ENCODE measurements at regions not wholly inside any gene's neighbourhood (a gene's known extent, or its start where the extent isn't known, plus 50 kb on each side); places are given as distances from the start of the nearest gene placed in this dataset.

DNA sequence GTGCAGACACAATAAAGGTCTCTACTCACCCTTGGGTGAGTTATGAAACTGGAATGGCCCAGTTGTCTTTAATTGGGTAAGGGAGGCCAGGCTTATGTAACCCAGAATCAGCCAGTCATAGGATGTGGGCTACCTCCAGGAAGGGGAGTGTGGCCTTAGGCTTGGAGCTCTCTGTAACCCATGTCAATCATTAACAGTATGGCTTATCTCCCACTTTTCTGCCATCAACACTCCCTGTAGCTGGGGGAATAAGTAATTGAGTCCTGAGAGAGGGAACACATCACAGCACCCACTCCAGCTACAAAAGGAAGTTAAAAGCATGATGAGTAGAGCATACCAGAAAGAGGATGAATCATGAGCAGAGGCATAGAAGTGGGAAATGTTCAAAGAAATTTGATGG lies 327.0 kb upstream of the DUSP10 start:
- Histone ChIP-seq H3K27me3 (replicated peaks; ENCODE audit: control insufficient read depth, insufficient read depth, low read length) (no peaks in the 10 kb centered on the region), H3K4me3 (ENCODE audit: low read depth, low read length) (no peak overlapping the region), H3K36me3 (ENCODE audit: control insufficient read depth, insufficient read depth, low read length) (no peaks in the 10 kb centered on the region), H3K9me3 (no peaks in the 10 kb centered on the region), H3K4me1 (no peaks in the 10 kb centered on the region)
- Mint-ChIP-seq H3K4me3 (ENCODE audit: unreplicated experiment) (no peak overlapping the region), H3K9me3 (ENCODE audit: unreplicated experiment) (peaks cover 9% of the 10 kb centered on the region), H3K36me3 (ENCODE audit: insufficient read depth, unreplicated experiment) (no peaks in the 10 kb centered on the region), H3K27ac (ENCODE audit: unreplicated experiment) (no peak overlapping the region), H3K27me3 (ENCODE audit: insufficient read depth, unreplicated experiment) (no peaks in the 10 kb centered on the region), H3K4me1 (ENCODE audit: low read depth, unreplicated experiment) (no peaks in the 10 kb centered on the region)
- ChIA-PET POLR2A (no interaction called here), CTCF (no interaction called here)
- DNase-seq, result no peak
- TF ChIP-seq, protein P1, sequence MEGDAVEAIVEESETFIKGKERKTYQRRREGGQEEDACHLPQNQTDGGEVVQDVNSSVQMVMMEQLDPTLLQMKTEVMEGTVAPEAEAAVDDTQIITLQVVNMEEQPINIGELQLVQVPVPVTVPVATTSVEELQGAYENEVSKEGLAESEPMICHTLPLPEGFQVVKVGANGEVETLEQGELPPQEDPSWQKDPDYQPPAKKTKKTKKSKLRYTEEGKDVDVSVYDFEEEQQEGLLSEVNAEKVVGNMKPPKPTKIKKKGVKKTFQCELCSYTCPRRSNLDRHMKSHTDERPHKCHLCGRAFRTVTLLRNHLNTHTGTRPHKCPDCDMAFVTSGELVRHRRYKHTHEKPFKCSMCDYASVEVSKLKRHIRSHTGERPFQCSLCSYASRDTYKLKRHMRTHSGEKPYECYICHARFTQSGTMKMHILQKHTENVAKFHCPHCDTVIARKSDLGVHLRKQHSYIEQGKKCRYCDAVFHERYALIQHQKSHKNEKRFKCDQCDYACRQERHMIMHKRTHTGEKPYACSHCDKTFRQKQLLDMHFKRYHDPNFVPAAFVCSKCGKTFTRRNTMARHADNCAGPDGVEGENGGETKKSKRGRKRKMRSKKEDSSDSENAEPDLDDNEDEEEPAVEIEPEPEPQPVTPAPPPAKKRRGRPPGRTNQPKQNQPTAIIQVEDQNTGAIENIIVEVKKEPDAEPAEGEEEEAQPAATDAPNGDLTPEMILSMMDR (IDR thresholded peaks at IDR 0.05; ENCODE audit: insufficient read depth in 1 of 2, low read depth in 1 of 2, low read length in 1 of 2, severe bottlenecking in 1 of 2, unreplicated experiment in 1 of 2), result no peak
- BruUV-seq (replicated peaks), result no TSS peak
- intact Hi-C loops (cut with micrococcal nuclease; ENCODE audit: unreplicated experiment), result no loop called here

DNA sequence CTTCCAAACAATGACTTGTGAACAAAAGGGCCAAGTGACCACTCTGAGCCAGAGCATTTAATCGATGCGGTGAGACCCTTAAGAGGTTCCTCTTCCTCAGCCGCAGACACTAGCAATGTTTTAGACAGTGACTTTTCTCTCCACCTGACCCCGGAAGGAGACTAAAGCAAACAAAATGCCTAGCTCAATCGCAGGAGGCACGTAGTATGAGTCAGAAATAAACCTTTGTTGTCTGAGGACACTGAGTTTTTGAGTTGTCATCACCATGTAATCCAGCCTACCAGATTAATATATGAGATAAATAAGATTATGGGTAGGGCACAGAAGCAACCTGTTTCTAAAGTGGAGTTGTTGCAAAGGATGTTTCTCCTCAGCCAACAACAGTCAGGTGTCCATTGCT lies 326.2 kb upstream of the DUSP10 start:
- Mint-ChIP-seq H3K9me3 (ENCODE audit: unreplicated experiment) (peaks cover 14% of the 10 kb centered on the region), H3K4me3 (ENCODE audit: unreplicated experiment) (no peak overlapping the region), H3K27ac (ENCODE audit: unreplicated experiment) (no peak overlapping the region), H3K36me3 (ENCODE audit: insufficient read depth, unreplicated experiment) (no peaks in the 10 kb centered on the region), H3K4me1 (ENCODE audit: low read depth, unreplicated experiment) (no peaks in the 10 kb centered on the region), H3K27me3 (ENCODE audit: insufficient read depth, unreplicated experiment) (no peaks in the 10 kb centered on the region)
- TF ChIP-seq, protein P1 (IDR thresholded peaks at IDR 0.05; ENCODE audit: insufficient read depth in 1 of 2, low read depth in 1 of 2, low read length in 1 of 2, severe bottlenecking in 1 of 2, unreplicated experiment in 1 of 2), result no peak
- Histone ChIP-seq H3K4me1 (no peaks in the 10 kb centered on the region), H3K27me3 (replicated peaks; ENCODE audit: control insufficient read depth, insufficient read depth, low read length) (no peaks in the 10 kb centered on the region), H3K36me3 (ENCODE audit: control insufficient read depth, insufficient read depth, low read length) (no peaks in the 10 kb centered on the region), H3K4me3 (ENCODE audit: low read depth, low read length) (no peak overlapping the region), H3K9me3 (no peaks in the 10 kb centered on the region)
- intact Hi-C loops (cut with micrococcal nuclease; ENCODE audit: unreplicated experiment), result no loop called here
- no peak for DNase-seq
- ChIA-PET CTCF (no interaction called here), POLR2A (no interaction called here)
- no TSS peak for BruUV-seq (replicated peaks)

DNA sequence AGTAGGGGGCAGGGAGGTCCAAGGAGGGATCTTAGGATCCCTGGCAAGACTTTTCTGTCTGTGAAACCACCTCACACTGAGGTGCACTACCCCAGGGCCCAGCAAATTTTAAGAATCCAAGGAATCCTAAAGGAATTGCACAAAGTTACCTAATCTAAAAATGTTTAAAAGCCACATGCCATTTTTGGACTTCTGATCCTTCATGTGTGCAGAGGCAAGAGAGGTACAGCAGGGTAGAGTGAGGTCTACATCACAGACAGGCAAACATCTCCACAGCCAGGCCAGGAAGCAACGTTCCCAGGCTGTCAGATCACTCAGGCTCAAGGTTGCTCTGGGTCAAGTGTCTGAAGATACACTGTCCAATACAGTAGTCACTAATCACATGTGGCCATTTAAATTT lies 324.6 kb upstream of the DUSP10 start:
- Histone ChIP-seq H3K4me1 (0 out of 2 replicates have a peak, but pooled peaks cover 7% of the 10 kb centered on the region), H3K9me3 (no peaks in the 10 kb centered on the region), H3K27me3 (replicated peaks; ENCODE audit: control insufficient read depth, insufficient read depth, low read length) (no peaks in the 10 kb centered on the region), H3K4me3 (ENCODE audit: low read depth, low read length) (no peak overlapping the region), H3K36me3 (ENCODE audit: control insufficient read depth, insufficient read depth, low read length) (no peaks in the 10 kb centered on the region)
- TF ChIP-seq, protein P1 (IDR thresholded peaks at IDR 0.05; ENCODE audit: insufficient read depth in 1 of 2, low read depth in 1 of 2, low read length in 1 of 2, severe bottlenecking in 1 of 2, unreplicated experiment in 1 of 2), result no peak
- H3K36me3 Mint-ChIP-seq (ENCODE audit: insufficient read depth, unreplicated experiment), result no peaks in the 10 kb centered on the region
- no peak overlapping the region for H3K4me3 Mint-ChIP-seq (ENCODE audit: unreplicated experiment)
- no peaks in the 10 kb centered on the region for H3K4me1 Mint-ChIP-seq (ENCODE audit: low read depth, unreplicated experiment)
- DNase-seq, result no peak
- CTCF ChIA-PET, result no interaction called here
- H3K27me3 Mint-ChIP-seq (ENCODE audit: insufficient read depth, unreplicated experiment), result no peaks in the 10 kb centered on the region
- H3K27ac Mint-ChIP-seq (ENCODE audit: unreplicated experiment), result no peak overlapping the region
- POLR2A ChIA-PET, result no interaction called here
- intact Hi-C loops (cut with micrococcal nuclease; ENCODE audit: unreplicated experiment), result no loop called here
- peaks cover 14% of the 10 kb centered on the region for H3K9me3 Mint-ChIP-seq (ENCODE audit: unreplicated experiment)
- BruUV-seq (replicated peaks), result no TSS peak

All from Caco-2 (cell line).